ENCODE measurements at regions not wholly inside any gene's neighbourhood (a gene's known extent, or its start where the extent isn't known, plus 50 kb on each side); places are given as distances from the start of the nearest gene placed in this dataset.

GRCh38 chr18:60624207-60624606 lies 251.6 kb upstream of the MC4R start:
- WGBS, result 99% methylated on average over 1 of the region's 1 CpG
- Histone ChIP-seq H3K27me3 (ENCODE audit: control insufficient read depth in 2 of 2, insufficient read depth in 1 of 2, low read length in 1 of 2) (no peaks in the 10 kb centered on the region), H3K4me1 (ENCODE audit: control insufficient read depth in 2 of 2, insufficient read depth in 2 of 2, low read length in 2 of 2) (no peaks in the 10 kb centered on the region), H3K4me3 (ENCODE audit: low read length in 2 of 2) (no peak overlapping the region), H3K36me3 (ENCODE audit: control insufficient read depth in 2 of 2, insufficient read depth in 2 of 2, low read length in 1 of 2) (no peaks in the 10 kb centered on the region), H3K27ac (ENCODE audit: low read depth in 1 of 2, low read length in 1 of 2) (no peak overlapping the region), H3K9me3 (ENCODE audit: control insufficient read depth in 2 of 2, insufficient read depth in 1 of 2, low read length in 1 of 2) (no peaks in the 10 kb centered on the region)
- no peak for DNase-seq (ENCODE audit: low read depth in 6 of 9, low spot score in 9 of 9)

DNA sequence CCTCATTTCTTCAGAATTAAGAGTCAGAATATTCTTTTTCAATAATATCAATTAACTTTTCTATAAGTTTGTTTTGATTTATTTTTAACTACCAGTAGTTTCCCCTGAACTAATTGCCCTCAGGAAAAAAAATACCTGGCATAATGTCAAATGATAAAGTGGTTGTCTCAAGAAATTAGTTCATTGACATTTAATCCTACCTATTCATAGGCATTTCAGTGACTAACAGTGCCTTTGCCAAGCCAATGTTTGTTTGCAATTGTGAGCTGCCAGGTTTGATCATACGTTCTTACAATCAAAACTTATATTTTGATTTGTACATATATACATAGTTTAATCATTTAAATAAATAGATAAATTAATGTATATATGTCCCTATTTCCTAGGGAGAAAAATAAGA lies 267.3 kb upstream of the MC4R start:
- Histone ChIP-seq H3K27ac (ENCODE audit: low read depth in 1 of 2, low read length in 1 of 2) (no peak overlapping the region), H3K36me3 (ENCODE audit: control insufficient read depth in 2 of 2, insufficient read depth in 2 of 2, low read length in 1 of 2) (no peaks in the 10 kb centered on the region), H3K4me3 (ENCODE audit: low read length in 2 of 2) (no peak overlapping the region), H3K27me3 (ENCODE audit: control insufficient read depth in 2 of 2, insufficient read depth in 1 of 2, low read length in 1 of 2) (no peaks in the 10 kb centered on the region), H3K4me1 (ENCODE audit: control insufficient read depth in 2 of 2, insufficient read depth in 2 of 2, low read length in 2 of 2) (no peaks in the 10 kb centered on the region), H3K9me3 (ENCODE audit: control insufficient read depth in 2 of 2, insufficient read depth in 1 of 2, low read length in 1 of 2) (no peaks in the 10 kb centered on the region)
- DNase-seq (ENCODE audit: low read depth in 6 of 9, low spot score in 9 of 9), result no peak
- WGBS, result 94% methylated on average over 1 of the region's 1 CpG

GRCh38 chr18:60643009-60643408 lies 270.4 kb upstream of the MC4R start:
- no peaks in the 10 kb centered on the region for H3K9me3 ChIP-seq (ENCODE audit: control insufficient read depth in 2 of 2, insufficient read depth in 1 of 2, low read length in 1 of 2)
- no peaks in the 10 kb centered on the region for H3K36me3 ChIP-seq (ENCODE audit: control insufficient read depth in 2 of 2, insufficient read depth in 2 of 2, low read length in 1 of 2)
- DNase-seq (ENCODE audit: low read depth in 6 of 9, low spot score in 9 of 9), result no peak
- H3K4me3 ChIP-seq (ENCODE audit: low read length in 2 of 2), result no peak overlapping the region
- H3K27ac ChIP-seq (ENCODE audit: low read depth in 1 of 2, low read length in 1 of 2), result no peak overlapping the region
- no peaks in the 10 kb centered on the region for H3K27me3 ChIP-seq (ENCODE audit: control insufficient read depth in 2 of 2, insufficient read depth in 1 of 2, low read length in 1 of 2)
- no peaks in the 10 kb centered on the region for H3K4me1 ChIP-seq (ENCODE audit: control insufficient read depth in 2 of 2, insufficient read depth in 2 of 2, low read length in 2 of 2)
- WGBS, result 95% methylated on average over 3 of the region's 3 CpGs

DNA sequence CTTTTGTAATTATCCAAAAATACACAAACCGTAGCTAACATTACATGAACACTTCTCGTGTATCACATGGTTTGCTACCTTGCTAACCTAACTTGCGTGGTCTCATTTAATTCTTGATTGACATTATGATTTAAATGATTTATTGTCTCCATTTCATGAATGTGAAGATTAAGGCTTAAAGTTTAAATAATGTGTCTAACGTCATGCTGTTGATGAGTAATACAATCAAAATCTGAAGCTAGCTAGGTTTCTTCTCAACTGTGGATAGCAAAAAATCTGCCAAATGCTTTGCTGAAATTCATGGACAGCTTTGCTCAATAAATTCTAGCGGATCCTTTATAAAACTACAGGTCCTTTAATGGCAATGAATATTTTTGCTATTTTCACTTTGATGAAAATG lies 274.1 kb upstream of the MC4R start:
- no peaks in the 10 kb centered on the region for H3K9me3 ChIP-seq (ENCODE audit: control insufficient read depth in 2 of 2, insufficient read depth in 1 of 2, low read length in 1 of 2)
- no peak for DNase-seq (ENCODE audit: low read depth in 6 of 9, low spot score in 9 of 9)
- WGBS, result 86% methylated on average over 5 of the region's 5 CpGs
- no peak overlapping the region for H3K27ac ChIP-seq (ENCODE audit: low read depth in 1 of 2, low read length in 1 of 2)
- no peak overlapping the region for H3K4me3 ChIP-seq (ENCODE audit: low read length in 2 of 2)
- H3K27me3 ChIP-seq (ENCODE audit: control insufficient read depth in 2 of 2, insufficient read depth in 1 of 2, low read length in 1 of 2), result no peaks in the 10 kb centered on the region
- H3K36me3 ChIP-seq (ENCODE audit: control insufficient read depth in 2 of 2, insufficient read depth in 2 of 2, low read length in 1 of 2), result no peaks in the 10 kb centered on the region
- H3K4me1 ChIP-seq (ENCODE audit: control insufficient read depth in 2 of 2, insufficient read depth in 2 of 2, low read length in 2 of 2), result no peaks in the 10 kb centered on the region

DNA sequence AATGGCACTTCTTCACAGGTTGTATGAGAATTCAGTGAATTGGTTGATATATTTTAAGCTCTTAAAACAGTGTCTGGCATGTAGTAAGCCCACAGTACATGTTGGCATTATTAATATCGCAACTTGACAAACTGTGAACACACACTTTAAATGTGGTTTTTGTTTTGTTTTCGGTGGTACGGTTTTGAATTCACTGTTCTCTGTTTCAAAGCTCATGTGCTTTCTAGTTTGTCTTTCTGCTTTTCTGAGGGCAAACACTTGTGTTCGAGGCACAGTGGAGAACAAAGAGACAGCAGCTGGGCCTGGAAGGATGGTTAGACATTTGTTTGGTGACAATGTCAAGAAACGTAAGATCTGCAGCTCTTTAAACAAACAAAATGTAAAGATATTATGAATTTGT lies 276.5 kb upstream of the MC4R start:
- 78% methylated on average over 5 of the region's 5 CpGs for WGBS
- peak in 2 of 9 donors; percentile 3 to 19 for DNase-seq (ENCODE audit: low read depth in 6 of 9, low spot score in 9 of 9)
- H3K36me3 ChIP-seq (ENCODE audit: control insufficient read depth in 2 of 2, insufficient read depth in 2 of 2, low read length in 1 of 2), result no peaks in the 10 kb centered on the region
- H3K27me3 ChIP-seq (ENCODE audit: control insufficient read depth in 2 of 2, insufficient read depth in 1 of 2, low read length in 1 of 2), result no peaks in the 10 kb centered on the region
- no peak overlapping the region for H3K4me3 ChIP-seq (ENCODE audit: low read length in 2 of 2)
- no peaks in the 10 kb centered on the region for H3K4me1 ChIP-seq (ENCODE audit: control insufficient read depth in 2 of 2, insufficient read depth in 2 of 2, low read length in 2 of 2)
- H3K9me3 ChIP-seq (ENCODE audit: control insufficient read depth in 2 of 2, insufficient read depth in 1 of 2, low read length in 1 of 2), result no peaks in the 10 kb centered on the region
- H3K27ac ChIP-seq (ENCODE audit: low read depth in 1 of 2, low read length in 1 of 2), result no peak overlapping the region

DNA sequence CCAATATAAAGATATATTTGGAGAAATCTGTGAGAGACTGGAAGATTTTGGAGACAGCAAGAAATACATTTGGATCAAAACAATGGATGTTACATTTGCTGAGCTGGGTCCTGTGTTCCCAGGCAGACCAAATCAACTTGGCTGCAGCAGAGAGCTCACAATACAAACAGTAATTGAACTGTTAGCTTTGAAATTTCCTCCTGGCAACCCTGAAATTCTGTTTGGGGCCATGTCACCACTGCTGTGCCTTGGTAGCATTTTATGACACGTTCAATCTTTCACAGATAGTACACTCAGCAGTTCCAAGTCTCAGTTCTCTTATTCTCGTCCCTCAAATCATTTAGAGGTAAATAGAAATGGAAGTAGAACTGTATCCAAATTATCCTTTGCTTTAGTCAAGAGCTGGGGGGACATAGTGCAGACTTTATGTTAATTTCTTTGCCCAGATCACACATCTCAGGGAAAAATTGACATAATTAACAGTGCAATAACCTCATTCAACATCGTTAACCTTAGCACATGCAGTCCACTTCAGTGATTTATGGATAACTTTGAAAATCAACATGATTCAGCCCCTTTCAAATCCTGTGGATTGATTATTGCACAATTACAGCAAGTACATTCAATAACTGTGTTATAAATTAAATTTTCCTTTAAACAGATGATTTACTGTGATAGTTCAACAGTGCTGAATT lies 277.4 kb upstream of the MC4R start:
- H3K4me3 ChIP-seq (ENCODE audit: low read length in 2 of 2), result no peak overlapping the region
- no peak for DNase-seq (ENCODE audit: low read depth in 6 of 9, low spot score in 9 of 9)
- 83% methylated on average over 3 of the region's 3 CpGs for whole genome bisulfite sequencing
- no peaks in the 10 kb centered on the region for H3K36me3 ChIP-seq (ENCODE audit: control insufficient read depth in 2 of 2, insufficient read depth in 2 of 2, low read length in 1 of 2)
- no peaks in the 10 kb centered on the region for H3K4me1 ChIP-seq (ENCODE audit: control insufficient read depth in 2 of 2, insufficient read depth in 2 of 2, low read length in 2 of 2)
- H3K27me3 ChIP-seq (ENCODE audit: control insufficient read depth in 2 of 2, insufficient read depth in 1 of 2, low read length in 1 of 2), result no peaks in the 10 kb centered on the region
- H3K27ac ChIP-seq (ENCODE audit: low read depth in 1 of 2, low read length in 1 of 2), result no peak overlapping the region
- H3K9me3 ChIP-seq (ENCODE audit: control insufficient read depth in 2 of 2, insufficient read depth in 1 of 2, low read length in 1 of 2), result no peaks in the 10 kb centered on the region

GRCh38 chr18:60654298-60654697 lies 281.7 kb upstream of the MC4R start:
- H3K4me3 ChIP-seq (ENCODE audit: low read length in 2 of 2), result no peak overlapping the region
- DNase-seq (ENCODE audit: low read depth in 6 of 9, low spot score in 9 of 9), result no peak
- 92% methylated on average over 2 of the region's 2 CpGs for WGBS
- H3K4me1 ChIP-seq (ENCODE audit: control insufficient read depth in 2 of 2, insufficient read depth in 2 of 2, low read length in 2 of 2), result no peaks in the 10 kb centered on the region
- H3K9me3 ChIP-seq (ENCODE audit: control insufficient read depth in 2 of 2, insufficient read depth in 1 of 2, low read length in 1 of 2), result no peaks in the 10 kb centered on the region
- H3K27ac ChIP-seq (ENCODE audit: low read depth in 1 of 2, low read length in 1 of 2), result no peak overlapping the region
- no peaks in the 10 kb centered on the region for H3K36me3 ChIP-seq (ENCODE audit: control insufficient read depth in 2 of 2, insufficient read depth in 2 of 2, low read length in 1 of 2)
- H3K27me3 ChIP-seq (ENCODE audit: control insufficient read depth in 2 of 2, insufficient read depth in 1 of 2, low read length in 1 of 2), result no peaks in the 10 kb centered on the region

- 21% methylated on average over 4 of the region's 4 CpGs for WGBS
- Histone ChIP-seq H3K27ac (ENCODE audit: low read depth in 1 of 2, low read length in 1 of 2) (no peak overlapping the region), H3K4me1 (ENCODE audit: control insufficient read depth in 2 of 2, insufficient read depth in 2 of 2, low read length in 2 of 2) (no peaks in the 10 kb centered on the region), H3K9me3 (ENCODE audit: control insufficient read depth in 2 of 2, insufficient read depth in 1 of 2, low read length in 1 of 2) (no peaks in the 10 kb centered on the region), H3K4me3 (ENCODE audit: low read length in 2 of 2) (no peak overlapping the region), H3K27me3 (ENCODE audit: control insufficient read depth in 2 of 2, insufficient read depth in 1 of 2, low read length in 1 of 2) (no peaks in the 10 kb centered on the region), H3K36me3 (ENCODE audit: control insufficient read depth in 2 of 2, insufficient read depth in 2 of 2, low read length in 1 of 2) (no peaks in the 10 kb centered on the region)
- peak in 1 of 9 donors; percentile 8 for DNase-seq (ENCODE audit: low read depth in 6 of 9, low spot score in 9 of 9)
These were observed 284.0 kb upstream of the MC4R start for GRCh38 chr18:60656553-60656952.

- Histone ChIP-seq H3K4me3 (ENCODE audit: low read length in 2 of 2) (no peak overlapping the region), H3K4me1 (ENCODE audit: control insufficient read depth in 2 of 2, insufficient read depth in 2 of 2, low read length in 2 of 2) (no peaks in the 10 kb centered on the region), H3K36me3 (ENCODE audit: control insufficient read depth in 2 of 2, insufficient read depth in 2 of 2, low read length in 1 of 2) (no peaks in the 10 kb centered on the region), H3K9me3 (ENCODE audit: control insufficient read depth in 2 of 2, insufficient read depth in 1 of 2, low read length in 1 of 2) (peaks cover 0 to 13% of the 10 kb centered on the region in 2 donors), H3K27me3 (ENCODE audit: control insufficient read depth in 2 of 2, insufficient read depth in 1 of 2, low read length in 1 of 2) (no peaks in the 10 kb centered on the region), H3K27ac (ENCODE audit: low read depth in 1 of 2, low read length in 1 of 2) (no peak overlapping the region)
- no peak for DNase-seq (ENCODE audit: low read depth in 6 of 9, low spot score in 9 of 9)
- WGBS, result 97% methylated on average over 22 of the region's 22 CpGs
These were observed 289.9 kb upstream of the MC4R start for GRCh38 chr18:60662491-60662890.
